NCI-H2196 (cell line): ENCODE measurements at regions not wholly inside any gene's neighbourhood (a gene's known extent, or its start where the extent isn't known, plus 50 kb on each side); places are given as distances from the start of the nearest gene placed in this dataset.

ENCODE experiments used
- DNase-seq: peaks from one replicate; lab custom pipeline; 2025; ENCODE audit not compliant: unreplicated experiment; lab: John Stamatoyannopoulos, UW

DNA sequence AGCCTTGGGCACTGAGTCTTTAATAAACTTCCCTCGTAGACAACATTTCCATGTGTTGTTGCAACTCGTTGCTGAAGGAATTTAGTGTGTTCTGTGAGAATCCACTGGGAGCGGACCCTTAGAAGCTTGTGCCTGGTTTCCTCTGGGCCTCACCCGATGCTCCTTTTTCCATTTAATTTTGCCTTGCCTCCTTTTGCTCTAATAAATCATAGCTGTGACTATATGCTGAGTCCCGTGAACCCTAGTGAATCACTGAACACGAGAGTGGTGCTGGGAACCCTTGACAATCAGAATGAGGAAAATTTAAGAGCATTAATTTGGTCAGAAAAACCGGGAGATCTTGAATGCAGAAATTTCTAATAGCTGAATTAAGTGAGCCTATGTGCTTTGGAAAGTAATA, 291.1 kb upstream of the ZNF608 start:
- DNase-seq: no peak

DNA sequence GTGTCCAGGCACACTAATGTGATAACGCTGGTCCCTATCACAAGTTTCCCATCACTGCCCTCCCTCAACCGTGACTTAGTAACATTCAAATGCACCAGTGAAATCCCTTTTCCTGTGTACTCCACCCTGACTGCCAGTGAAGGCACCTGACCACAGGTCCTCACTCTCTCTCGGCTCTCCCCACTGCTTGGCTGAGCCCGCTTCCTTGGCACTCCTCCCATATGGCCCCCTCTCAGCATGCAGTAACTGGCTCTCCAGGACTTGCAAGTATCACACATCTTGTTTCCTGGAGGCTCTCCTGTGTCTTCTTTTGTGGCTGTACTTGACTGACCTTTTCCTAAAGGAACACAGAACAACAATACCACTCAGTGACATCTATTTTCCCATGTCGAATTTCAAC, 292.0 kb upstream of the ZNF608 start:
- DNase-seq: no peak

DNA sequence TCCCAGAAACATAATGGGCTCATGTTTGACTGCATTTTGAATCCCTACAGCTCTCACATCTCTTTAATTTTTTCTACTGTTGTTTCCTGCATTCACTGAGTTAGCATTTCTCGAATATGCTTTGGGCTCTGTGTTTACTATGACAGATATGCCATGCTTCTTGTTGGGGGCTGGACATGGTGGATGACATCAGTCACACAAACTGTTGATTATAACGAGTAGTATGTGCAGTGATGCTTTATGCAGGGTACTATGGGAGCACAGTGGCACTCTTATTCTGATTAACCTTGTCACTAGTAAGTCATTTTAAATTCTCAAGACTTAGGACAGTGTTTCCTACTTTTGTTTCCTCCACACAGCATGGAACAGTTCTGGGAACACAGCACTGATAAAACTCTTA, 295.4 kb upstream of the ZNF608 start:
- DNase-seq: no peak

DNA sequence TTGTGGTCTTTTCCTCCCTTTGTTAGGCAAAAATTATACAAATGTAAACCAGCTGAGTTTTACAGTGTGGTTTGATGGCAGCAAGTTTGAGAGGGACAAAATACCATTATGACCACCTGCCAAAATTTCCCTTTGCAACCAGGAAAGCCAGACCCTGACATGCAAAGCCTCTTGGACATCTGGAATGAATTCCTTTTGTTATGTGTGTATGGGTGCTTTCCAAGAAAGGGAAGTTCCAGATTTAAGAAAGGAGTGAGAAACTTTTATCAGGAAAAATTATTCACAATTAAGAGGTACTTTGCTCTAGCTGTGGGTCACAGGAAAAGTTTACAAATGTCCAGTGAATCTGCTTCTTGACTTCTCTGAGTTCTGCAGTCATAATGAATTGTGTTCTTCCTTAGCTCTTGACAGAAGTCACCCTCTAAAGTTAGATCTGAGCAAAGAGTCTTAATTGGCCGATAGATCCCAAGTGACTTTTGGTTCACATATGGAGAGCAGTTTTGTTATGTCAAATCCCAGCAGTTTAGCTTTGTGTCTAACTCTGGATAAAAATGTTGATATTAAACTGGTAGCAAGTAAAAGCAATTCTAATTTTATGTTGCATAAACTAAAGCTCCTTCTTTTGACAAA, 295.9 kb upstream of the ZNF608 start:
- no peak for DNase-seq

DNA sequence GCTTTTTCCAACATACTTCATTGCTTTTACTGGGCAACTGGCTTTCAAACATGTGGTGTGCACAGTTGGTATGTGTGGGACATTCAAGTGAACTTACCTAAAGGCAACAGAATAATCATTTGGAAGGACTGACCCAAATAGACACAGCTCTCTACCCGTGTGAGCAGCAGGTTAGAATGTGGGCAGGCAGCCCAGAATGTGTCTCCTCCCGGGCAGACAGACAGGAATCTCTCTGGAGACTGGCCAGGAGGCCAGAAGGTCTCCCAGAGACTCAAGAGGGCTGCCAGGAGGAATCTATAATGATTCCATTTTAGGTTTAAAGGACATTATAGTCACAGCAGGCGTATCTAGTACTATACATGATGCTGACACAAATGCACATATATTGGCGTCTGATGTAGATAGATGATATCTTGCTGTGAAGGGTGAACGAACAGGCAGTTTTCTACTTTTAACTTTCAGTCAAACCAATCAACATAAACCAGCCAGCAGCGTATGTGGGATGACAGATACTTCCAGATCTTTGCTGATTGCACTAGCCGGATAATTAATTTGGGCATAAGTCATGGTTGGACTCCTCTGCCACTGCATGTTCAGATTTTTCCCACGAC, 297.4 kb upstream of the ZNF608 start:
- DNase-seq: peak; percentile 73

DNA sequence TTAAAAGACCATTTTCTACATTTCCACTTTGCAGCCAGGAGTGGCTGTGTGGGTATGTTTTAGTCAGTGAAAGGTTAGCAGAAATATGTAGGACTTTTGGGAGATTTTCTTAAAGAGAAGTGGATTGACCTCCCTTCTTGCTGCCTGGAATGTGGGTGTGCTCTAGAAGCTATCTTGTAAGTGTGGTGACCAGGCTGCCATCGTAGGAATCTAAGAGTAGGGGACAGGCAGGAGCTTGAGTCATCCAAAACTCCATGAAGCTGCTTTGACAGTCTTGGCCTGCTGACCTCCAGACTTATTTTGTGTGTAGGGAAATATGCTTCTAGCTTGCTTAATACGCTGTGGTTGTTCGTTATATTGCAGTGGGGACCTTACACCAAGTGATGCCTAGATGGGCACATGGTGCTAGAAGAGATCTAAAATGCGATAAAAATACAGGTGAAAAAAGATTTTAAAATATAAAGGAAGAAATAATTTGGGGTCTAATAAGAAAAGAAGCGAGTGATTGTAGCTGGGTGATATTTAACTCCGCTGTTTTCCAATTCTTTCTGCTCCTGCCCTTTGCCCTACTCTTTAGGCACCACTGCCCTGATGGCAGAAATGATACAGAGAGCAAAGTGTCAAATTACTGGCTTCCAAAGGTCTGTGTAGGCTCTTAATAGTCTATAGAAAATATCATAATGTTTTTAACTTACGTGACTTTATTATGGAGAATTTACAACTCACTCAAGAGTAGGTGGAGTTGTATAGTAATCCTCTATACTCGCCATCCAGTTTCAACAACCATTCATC, 298.2 kb upstream of the ZNF608 start:
- no peak for DNase-seq

DNA sequence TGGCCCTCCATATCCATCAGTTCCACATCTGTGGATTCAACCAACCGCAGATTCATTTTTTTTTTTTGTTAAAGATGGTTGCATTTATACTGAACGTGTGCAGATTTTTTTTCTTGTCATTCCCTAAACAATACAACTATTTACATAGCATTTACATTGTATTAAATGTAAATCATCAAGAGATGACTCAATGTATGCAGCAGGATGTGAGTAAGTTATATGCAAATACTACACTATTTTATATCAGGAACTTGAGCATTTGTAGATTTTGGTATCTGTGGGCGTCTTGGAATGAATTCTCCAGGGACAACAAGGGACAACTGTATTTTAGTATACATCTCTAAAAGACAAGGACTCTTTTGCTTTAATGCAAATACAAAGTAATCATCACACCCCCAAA, 299.2 kb upstream of the ZNF608 start:
- no peak for DNase-seq

DNA sequence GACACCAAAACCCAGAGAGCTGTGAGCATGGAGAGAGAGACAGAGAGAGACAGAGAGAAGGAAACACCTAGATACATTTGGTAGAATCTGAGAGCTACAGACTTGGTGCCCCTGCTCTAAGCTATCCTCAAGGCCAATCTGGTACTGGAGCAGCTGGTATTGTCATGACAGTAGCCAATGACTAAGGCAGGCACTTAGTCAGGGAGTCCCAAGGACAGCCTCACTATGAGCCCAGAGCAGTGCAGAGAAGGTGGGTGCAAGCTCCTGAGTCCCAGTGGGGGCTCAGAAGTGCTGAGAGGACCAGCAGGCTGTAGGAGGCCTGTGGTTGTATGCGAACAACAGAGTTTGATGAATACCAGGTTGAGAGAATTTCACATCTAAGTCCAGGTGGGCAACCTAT, 300.4 kb upstream of the ZNF608 start:
- DNase-seq: no peak

DNA sequence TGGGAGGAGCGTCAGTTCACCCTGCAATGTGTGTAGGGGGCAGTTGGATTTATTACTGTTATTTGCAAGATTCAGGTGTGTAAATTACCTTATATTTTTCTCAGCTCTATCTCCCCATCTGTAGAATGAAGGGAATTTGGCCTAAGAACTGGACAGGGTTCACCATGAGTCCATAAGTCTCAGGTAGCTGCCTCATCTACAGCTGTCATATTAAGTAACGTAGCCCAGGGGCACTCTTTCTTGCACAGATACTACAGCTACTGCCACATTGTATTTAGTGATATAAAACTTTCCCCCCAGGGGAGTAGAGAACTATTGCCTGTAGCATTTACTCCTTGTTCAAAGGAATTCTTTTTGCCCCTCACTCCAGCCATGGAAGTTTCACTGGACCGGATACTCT, 301.4 kb upstream of the ZNF608 start:
- DNase-seq: no peak

DNA sequence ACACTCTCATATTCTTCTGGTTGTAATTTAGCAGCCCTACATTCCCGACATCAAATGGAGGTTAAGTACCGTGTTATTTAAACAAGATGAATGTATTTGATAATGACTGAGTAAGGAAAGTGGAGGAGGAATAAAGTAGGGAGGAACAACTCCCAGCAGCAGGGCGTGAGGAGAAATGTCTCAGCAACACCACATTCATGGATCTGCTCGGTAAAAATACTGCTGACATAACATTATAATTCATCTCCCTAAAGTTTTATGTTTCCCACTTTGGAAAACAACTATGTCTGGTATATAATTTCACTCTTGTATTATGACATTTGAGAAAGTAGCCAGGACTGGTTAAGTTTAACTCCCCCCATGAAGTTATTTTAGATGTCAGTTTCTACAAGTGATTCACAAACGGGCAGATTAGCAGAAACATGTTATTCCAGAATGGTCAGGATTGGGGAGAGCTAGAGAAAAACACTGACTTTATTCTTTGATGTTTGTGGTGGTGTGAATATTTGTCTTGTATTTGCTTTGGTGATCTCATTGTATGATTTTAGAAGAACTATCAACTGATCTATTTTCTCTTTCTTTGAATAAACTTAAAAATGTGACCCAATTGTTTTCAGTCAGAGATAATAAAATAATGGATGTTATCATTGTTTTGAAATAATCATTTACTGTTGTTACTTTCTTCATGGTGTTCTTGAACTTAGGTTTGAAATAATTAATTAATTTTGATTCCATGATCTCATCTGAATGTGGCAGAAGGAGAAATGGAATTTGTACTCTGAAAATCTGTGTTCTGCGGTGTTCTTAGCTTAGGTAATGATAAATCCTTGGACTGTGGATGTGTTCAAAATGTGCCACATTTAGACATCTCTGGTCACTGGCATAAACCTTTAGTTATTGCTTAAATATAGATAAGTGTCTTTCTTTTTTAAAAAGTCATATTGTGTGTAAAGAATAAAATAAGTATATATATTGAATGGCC, 303.6 kb upstream of the ZNF608 start:
- no peak for DNase-seq

DNA sequence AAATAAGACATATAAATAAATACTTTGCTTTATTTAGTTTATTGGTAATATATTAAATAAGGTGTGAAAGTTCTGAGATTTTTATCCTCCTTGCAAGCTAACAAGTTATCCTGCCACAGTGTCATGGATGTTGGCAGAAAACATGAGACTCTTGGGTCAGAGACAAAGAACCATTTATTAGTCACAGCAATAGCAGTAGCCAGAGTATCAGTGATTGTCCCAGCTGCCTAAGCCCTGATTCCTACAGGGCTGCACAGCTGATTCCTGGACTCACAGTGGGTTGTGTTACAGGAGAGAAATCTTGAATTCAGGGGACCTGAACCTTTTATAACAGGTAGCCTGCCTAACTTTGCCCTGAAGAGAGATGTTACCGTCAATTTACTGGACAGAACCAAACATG, 304.5 kb upstream of the ZNF608 start:
- no peak for DNase-seq

DNA sequence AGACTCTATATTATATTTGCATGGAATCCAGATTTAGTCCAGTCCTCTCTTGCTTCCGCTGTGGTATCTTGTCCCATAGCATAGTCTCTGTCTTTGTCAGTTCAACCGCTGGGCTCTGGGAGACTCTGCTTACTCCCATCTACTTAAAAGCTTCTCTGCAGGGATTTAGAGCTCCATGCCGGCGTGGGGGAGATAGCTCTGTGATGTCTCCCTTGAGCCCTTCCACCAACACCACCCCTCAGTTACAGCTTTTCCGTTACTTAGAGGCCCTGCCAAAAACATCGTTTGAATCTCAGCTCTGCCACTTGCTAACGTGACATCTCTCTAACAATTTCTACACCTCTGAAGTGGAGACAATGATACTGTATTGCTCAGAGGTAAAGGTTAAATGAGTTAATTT, 306.1 kb upstream of the ZNF608 start:
- no peak for DNase-seq

DNA sequence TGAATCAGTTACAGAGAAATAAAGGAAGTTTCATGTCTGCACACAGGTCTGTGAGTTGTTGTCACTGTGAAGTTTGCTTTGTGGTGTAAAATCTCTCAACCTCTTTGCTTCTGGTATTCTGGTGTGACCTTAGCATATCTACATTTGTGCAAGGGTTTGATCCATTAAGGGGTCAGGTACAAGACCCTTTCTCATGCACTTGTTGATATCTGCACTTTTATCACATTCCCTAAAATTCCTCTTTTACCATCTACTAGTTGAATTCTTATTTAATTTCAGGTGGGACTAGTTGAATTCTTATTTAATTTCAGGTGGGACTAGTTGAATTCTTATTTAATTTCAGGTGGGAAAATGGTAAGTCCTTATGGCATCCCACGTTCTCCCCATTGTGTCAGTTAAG, 306.7 kb upstream of the ZNF608 start:
- no peak for DNase-seq

DNA sequence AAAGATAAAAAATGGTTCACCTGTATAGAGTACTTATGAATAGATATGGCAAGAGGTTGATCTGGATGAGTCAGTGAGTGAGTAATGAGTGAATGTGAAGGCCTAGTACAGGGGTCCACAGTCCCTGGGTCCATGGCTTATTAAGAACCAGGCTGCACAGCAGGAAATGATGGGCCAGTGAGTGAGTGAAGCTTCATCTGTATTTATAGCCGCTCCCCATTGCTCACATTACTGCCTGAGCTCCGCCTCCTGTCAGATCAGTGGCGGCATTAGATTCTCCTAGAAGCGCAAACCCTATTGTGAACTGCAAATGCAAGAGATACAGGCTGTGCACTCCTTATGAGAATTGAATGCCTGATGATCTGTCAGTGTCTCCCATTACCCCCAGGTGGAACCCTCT, 307.7 kb upstream of the ZNF608 start:
- DNase-seq: no peak

DNA sequence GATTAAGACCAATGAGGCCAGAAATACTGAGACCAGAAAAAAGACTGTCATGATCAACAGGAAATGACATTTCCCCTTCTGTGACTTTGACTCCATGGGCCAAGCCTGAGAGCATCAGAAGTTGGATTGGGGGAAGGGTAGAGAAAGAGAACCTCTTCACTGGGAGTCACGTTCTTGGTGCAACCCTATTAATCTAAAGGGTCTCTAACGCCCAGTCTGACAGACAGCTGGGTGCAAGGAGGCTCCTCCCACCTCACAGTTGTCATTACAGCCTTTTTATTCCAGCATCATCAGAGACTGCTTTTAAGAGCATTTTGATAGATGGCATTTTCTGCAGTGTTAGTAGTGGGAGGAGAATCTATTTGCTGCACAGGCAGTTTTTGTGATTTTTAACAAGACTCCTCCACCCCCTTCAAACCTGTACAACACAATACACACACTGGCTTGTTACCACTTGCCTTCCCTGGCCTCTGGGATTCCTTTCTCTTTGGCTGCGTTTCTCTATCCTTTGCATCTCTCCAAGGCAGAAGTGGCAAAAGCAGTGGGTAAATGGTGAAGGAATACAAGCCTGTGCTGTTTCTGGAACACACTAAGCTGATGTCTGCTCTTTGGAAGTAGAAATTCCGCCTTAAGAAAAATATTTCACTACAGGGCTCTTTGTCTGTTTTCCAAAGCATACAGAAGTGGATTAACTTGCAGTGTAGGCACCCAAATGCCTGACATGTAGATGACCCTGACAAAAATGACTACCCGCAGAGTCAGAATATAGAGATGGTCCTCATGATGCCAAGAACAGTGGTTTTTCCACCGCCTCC, 310.4 kb upstream of the ZNF608 start:
- DNase-seq: no peak

DNA sequence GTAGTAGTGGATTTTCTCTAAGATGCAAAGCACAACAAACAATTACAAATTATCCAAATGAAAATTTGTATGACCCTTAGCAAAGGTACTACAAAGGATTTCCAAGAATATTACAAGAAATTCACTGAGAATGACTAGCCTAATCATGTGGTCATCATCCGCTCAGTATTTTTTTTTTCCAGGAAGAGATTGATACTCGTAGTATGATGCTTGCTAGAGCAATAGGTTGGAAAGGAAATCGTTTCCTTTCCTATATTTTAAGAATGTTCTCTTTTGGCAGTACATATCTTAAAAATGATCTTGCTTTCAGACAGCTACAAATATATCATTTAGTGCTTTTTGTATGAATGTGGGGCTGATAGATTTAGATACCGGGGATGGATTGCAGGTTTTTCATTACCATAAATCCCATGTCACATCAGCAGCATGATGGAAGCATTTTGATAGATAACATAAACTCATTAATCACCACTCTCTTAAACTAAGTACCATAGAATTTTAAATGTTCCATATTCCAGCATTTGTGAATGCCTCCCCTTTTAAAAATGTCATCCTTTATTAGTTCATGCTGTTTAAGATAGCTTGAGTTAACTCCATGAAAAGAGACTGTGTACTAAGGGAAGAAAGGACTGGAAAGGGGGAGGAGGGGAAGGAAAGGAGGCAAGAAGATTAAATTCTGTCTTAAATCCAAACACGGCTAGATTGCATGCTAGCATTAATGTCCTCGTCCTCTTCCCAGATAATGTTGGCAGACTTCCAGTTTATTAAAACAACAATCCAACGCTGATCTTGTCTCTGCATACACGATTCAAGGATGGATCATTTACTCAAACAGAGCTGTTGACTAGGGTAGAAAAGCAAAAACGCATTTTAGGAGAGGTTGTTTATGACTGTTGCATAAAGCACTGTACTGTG, 311.7 kb upstream of the ZNF608 start:
- peak; percentile 60 for DNase-seq

DNA sequence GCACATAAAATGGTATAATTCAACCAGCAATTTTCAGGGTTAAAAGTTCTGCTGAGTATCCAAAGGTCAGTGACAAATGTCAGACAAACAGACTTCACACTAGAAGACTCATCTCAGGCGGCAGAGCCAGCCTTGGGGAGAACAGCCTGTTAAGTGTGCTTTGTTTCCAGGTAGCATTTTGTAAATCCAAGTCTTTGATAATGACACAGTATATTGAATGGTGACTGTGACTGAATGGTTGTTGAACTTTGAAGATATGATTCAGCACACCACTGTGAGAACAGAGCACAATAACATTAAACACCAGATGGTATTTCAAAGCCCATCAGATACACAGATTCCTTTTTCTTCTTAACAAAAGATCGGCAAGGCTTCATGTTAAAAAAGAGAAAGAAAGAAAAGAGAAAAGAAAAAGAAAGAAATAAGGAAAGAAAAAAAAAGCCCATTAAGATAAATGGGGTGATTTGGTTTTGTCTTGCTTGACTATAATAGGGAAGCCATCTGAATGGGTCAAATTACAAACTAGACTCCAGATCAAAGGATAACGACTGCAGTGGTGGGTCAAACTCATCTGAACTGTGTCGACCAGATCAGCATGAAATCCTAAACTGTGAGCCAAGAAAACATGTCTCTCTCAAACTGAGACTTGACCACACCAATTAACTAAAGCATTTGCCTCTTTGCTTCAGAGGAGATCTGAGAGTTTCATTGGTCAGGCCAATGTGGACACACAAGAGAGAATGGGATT, 313.0 kb upstream of the ZNF608 start:
- peak; percentile 29 for DNase-seq

DNA sequence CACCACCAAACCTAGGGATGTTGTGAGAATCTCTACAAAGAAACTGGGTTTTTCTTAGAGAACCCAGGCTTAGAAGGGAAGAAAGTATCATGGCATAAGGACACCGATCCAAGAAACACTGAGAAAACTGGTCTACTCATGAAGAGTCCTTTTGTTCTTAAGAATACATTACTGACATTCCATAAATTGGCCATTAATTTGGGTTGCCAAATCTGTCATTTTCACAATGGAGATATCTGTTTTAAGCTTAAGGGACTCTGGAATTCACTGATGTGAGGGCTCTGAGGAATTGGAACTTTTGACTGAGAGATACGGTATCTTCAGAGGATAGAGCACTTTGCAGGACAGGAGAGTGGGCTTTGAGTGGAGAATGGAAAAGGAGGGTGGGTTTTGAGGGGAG, 315.3 kb upstream of the ZNF608 start:
- DNase-seq: no peak
